GM21619 (cell line): ENCODE measurements at regions not wholly inside any gene's neighbourhood (a gene's known extent, or its start where the extent isn't known, plus 50 kb on each side); places are given as distances from the start of the nearest gene placed in this dataset.
"Not testable (repeated sequence)": the region's sequence is repeated elsewhere in the genome, so short reads cannot be mapped to it uniquely, and the experiment has no call there.

Experiments
- ATAC-seq: cut with Tn5 transposase; IDR thresholded peaks from one replicate; pipeline ENCODE4 v1.9.1; 2021; ENCODE audit not compliant: unreplicated experiment

DNA sequence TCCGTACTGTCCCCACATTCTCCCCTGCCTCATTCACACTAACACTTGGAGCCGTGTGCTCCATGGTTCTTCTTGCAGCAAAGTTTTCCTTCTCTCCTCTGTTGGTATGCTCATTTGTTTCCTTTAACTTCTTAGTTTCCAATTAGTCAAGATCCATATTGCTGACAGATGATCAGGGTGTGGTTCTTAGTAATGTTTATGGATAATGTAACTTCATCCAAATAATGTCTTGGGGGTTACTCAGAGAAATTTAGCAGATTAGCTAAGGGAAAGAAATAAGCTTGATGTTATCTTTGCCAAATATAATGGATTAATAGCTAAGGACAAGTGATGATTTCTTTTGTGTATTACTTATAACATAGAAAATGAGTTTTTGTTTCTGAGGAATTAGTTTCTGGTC, 174.4 kb downstream of the NUFIP1 start:
- no peak for ATAC-seq

DNA sequence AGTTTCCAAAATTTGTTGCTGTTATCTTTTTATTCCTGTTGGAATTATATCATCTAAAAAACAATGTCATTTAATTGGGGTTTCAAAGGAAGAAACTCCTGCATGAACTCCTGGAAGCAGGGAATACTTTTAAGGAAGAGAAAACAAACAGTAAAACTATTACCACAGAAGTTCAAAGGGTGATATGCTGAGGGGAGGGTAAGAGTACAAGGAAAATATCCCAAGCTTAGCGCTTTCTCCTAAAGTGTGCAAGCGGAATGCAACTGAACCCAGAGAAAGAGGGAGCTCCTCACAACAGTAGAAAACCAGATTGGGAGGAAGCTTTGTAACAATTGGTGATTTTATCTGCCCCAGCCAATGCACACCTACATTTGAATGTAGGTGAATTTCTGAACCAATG, 175.1 kb downstream of the NUFIP1 start:
- ATAC-seq, result no peak

DNA sequence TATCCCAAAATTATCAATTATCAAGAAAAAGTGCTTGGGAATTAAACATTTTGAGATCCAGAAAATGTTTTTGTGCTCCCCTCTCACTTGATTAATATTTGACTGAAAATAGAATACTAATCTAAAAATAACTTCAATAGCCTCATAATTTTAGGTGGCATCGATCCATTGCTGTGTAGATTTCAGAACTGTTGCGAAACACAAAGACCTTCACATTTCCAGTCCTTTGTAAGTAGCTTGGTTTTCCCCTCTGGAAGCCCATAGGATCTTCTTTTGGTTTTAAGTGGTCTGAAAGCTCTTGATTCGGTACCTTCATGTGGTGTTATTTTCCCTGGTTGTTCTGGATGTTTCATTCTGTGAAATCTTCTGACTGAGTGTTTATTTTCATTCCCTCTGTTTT, 176.5 kb downstream of the NUFIP1 start:
- ATAC-seq, result no peak

DNA sequence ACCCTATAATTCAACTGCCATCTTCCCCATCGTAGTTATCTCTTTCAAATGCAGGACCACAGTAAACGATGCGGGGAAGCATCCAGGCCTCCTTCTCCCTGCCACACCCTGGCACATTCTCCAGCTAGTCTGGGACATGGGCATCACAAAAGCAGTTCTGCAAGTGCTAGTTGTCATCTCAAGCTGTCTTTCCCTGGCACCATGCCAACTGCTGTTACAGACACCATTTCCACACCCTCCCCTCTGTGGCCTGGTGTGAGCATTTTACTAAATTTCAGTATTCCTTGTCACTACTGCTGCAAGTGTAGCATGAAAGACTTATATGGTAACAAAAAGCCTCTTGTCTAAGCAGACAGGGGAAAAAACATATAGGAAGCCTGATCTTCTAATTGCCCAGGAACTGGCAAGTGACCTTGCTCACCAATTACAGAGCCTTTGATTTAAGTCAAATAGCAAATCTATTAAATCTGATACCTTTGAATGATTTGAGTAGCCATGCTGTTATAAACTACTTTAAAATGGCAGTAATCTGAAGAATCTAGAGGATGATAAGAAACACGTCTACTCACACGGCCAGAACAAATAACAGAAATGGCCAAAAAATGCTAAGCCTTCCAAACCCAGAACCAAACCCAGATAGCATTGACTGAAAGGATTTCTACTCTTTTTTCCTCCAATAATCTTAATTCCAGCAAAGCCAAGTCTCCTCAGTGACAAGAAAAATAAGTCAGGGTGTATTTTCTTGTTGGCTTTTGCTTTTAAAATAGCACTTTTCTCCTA, 179.0 kb downstream of the NUFIP1 start:
- no peak for ATAC-seq

DNA sequence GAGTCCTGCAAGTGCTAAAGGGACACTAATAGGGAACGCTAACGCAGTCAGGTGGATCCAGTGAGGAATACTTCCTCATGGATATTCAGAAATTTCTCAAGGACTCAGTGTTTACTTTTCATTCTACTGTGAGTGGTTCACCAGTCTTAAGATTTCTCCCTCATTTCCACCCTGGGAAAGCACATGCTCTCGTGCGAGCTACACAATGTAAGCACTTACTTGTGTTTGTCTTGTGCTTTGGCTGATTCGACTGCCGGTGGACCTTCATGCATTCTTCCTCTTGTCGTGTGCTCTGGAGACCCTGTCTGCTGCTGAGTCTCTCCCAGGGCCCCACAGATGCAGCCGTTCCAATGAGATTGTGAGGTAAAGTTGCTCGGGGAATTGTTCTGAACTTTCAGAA, 180.1 kb downstream of the NUFIP1 start:
- ATAC-seq, result no peak

DNA sequence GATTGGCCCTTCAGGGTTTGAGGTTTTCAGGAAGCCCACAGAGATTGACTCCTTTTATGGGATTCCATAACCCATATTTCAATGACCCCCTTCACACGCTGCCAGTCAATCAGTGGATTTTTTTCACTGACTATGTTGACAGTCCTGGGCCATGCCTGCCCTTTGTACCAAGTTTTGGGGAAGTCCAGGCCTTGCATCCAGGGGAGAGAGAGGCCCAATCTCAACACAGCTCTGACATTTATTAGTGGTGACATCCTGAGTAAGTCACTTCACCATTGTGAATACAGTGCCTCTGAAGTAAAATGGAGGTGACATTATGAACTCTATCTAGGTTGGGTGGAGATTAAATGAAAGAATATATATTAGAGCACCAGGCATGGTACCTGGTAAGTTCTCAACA, 181.1 kb downstream of the NUFIP1 start:
- no peak for ATAC-seq

DNA sequence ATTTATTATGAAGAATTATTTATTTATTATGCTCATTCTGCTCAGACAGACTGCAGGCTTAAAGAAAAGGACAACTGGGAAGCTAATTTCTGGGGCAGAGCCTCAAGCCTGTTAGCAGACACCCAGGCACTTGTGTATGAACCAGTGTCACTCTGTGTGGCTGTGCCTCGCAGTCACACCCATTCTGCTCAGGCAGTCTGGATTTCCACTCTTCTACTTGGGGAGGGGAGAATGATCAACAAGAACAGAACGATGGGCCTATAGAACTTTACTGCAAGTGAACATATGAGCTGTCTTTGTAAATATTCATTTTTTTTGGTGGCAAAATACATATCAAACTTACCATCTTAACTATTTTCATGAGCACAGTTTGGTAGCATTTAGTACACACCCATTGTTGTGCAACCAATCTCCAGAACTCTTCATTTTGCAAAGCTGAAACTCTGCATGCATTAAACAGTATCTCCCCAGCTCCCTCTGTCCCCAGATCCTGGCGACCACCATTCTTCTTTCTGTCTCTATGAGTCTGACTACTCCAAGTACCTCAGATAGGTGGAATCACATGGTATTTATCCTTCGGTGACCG, 181.7 kb downstream of the NUFIP1 start:
- ATAC-seq, result no peak

DNA sequence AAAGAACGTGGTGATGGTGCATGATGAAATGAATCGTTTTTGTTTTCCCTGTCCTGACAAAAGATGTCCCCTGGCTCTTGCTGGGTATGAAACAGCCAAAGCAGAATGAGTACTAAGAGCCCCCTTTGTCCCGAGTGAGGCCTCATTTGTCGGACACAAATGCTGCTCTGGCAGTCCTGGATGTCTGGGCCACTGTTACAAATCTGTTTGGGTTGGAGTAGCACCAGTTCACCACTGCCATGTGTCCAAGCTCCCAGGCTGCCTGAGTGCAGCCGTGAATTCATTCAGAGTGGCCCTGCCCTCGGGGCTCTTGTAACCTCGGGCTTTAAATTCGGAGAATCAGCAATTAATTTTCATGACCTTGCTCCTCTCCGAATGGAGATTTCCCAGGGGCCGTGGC, 182.4 kb downstream of the NUFIP1 start:
- ATAC-seq, result no peak

DNA sequence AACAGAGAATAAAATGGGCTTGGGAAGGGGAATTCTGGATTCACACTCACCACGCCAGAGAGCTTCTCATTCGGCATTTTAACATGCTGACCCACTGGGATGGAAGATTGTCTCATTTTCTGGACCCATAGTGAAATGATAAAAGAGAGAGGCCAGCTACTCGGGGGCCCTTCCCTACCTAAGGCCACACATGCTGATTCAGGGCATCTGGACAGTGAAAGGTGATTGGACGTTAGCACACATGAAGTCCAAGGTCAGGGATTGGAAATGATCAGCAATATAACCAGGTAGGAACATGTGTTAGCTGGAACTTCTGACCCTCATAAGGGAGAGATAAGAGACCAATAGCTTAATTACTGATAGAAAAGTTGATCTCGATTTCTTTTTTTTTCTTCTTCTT, 183.7 kb downstream of the NUFIP1 start:
- ATAC-seq, result no peak

DNA sequence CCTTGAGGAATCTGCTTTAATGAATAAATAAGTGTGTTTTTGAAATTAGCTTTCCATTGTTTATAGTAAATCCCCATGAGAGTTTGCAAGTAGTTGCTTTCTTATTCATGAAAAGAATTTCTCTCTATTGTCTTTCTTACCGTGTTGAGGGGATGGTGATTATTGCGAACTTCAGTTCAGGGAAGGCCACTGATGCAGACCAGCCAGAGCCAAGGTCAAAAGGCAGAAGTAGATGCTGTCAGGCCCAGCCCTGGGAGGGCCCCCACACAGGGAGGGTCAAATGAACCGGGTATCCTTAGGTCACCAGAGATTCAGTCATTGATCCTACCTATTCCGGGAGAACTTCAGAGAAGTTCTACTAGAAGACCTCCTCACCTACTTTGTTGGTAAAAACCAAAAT, 185.9 kb downstream of the NUFIP1 start:
- no peak for ATAC-seq

DNA sequence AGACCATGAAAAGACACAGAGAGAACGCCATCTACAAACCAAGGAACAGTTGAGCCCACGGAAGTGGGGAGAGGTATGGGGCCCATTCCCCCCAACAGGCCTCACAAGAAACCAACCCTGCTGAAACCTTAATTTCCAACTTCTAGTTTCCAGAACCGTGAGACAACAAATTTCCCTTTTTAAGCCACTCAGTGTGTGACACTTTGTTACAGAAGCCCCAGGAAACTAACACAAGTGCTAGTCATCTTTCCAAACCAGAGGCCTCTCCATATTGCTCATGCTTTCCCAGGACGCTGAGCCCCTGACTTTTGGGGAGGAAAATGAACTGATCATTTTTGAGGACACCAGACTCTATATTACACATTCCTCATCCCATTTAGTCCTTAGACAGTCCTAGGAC, 186.8 kb downstream of the NUFIP1 start:
- no peak for ATAC-seq

DNA sequence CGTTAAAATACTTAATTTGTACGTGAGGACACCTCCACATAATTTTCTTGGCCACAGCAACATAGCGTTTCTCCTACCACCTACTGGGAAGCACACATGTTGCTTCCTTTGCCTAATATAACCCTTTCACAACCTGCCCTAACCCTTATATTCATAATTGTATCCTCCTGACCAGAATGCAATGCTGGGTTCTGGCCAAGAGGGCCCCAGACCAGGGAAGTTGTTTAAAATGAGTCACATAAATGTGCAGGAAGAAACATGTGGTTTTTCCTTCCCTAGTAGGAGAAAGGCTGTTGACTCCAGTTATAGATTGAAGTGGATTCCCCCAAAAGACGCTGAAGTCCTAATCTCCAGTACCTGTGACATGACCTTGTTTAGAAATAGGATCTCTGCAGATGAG, 187.3 kb downstream of the NUFIP1 start:
- ATAC-seq, result no peak

DNA sequence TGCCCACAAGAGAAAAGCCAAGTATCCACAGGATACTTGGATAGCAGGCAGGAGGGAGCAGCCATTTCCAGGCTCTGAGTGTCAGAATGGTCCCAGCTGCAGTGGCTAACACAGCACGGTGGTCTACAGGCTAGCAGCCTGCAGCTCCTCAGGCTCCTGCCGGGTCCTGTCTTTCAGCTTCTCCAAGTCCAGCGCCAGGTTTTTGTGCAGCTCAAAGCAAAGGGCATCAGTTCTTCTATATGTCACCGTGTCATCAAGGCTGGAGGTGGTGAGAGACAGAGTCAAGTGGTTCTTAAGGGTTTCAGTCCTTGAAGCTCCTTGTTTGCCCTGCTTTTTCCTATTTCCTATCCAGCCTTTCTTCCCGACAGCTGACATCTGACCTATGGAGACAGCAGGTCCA, 188.6 kb downstream of the NUFIP1 start:
- ATAC-seq, result no peak

DNA sequence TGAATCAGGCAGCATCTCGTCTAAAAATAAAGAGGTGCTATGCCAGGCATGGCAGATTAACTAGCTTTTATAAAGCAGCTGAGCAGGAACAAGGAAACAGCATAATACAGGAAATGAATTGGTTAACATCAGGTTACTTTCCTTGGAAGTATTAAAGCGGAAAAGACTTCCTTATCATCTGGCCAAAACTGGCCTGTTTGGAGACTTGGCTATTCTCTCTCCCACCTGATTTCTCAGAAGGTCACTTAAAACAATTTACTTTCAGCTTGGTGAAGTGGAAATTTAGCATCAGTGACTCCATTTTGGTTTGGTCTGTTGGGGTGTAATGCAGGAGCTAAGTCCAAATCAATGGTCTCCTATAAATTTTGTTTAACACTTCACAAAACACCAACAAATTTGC, 191.6 kb downstream of the NUFIP1 start:
- ATAC-seq, result no peak

DNA sequence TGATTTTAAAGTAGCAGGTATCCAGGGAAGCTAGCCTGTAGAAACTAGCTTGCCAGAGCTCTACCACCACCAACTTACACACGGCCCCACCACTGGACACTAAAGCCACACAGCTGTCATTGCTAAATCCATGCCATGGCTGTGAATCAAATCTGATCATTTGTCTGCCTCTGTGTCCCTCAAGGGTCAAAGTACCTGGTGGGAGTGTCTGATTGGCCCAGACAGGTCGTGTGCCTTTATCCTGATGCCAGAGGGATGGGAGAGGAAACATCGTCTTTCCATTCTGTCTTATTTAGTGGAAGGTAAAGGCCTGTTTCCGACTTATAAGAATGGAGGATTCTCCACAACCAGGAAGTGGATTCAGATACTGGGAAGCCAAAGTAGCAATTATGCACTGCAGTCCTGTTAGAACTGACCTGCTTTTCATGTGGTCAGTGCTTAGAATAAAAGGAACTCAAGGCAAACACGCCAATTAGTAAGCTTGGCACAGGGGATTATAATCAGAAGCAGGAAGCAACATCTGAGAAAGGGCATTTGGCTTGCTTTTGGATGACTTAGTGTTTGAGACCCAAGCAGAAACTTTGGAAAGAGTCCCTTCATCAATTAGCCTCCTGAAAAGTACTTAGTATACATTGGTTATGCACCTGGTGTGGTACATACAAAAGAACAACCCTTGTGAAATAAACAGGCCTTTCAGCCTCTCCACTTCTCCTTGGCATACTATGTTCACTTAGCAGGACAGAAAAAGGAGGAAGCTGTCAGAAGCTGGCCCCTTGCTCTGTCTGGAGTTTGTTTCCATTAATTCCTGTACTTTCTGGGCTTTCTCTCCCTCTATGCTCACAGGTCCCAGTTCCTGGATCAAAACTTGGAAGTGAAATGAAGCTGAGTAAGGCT, 192.4 kb downstream of the NUFIP1 start:
- no peak for ATAC-seq

DNA sequence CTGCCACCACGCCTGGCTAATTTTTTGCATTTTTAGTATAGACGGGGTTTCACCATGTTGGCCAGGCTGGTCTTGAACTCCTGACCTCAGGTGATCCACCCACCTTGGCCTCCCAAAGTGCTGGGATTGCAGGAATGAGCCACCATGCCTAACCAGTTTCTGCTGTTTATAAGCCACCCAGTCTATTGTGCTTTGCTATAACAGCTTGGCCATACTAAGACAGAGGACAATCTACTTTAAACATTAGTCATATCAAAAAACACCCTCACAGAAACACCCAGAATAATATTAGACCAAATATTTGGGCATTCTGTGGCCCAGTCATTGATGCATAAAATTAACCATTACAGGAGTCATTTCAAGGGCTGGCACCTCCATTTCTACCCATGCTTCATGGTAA, 193.2 kb downstream of the NUFIP1 start:
- ATAC-seq, result not testable (repeated sequence)

DNA sequence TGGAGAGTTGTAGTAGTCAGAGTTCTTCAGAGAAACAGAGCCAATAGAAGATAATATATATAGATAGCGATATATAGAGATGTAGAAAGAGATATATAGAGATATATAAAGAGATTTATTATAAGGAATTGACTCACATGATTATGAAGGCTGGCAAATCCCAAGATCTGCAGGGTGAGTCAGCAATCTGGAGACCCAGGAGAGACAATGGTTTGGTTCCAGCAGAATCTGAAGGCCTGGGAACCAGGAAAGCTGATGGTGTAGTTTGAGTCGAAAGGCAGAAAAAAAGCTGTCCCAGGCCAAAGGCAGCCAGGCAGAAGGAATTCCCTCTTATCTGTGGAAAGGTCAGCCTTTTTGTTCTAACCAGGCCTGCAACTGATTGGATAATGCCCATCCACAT, 194.1 kb downstream of the NUFIP1 start:
- ATAC-seq, result no peak

DNA sequence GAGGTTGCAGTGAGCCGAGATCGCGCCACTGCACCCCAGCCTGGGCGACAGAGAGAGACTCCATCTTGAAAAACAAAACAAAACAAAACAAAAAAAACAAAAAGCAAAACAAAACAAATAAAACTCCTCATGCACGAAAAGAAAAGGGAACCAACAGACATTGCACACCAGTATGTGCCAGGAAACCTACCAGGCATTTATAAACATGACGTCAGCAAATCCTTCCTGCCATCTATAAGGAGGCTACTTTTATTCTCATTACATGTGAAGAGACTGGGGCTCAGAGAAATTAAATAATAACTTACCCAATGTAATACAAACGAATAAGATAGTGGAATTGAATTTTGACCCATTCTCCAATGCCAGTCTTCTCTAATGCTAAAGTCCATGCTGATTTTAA, 197.2 kb downstream of the NUFIP1 start:
- ATAC-seq, result no peak

DNA sequence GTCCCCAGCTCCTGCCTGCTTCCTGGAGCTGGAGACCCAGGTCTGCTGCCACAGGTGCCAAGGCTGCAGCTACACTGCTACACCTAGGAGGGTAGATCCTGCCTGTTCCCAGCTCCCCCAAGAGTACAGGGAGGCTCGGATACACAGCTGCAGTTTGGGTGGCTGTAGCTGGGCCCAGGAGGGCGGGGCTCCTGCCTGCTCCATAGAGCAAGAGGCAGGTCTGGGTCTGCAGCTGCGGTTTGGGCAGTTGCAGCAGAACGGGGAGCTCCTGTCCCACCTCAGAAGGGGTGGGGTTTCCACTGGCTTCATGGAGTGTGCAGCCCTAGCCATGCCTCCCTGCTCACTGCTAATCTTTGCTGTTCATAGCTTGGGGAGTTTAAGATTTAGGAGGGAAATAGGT, 199.0 kb downstream of the NUFIP1 start:
- no peak for ATAC-seq

DNA sequence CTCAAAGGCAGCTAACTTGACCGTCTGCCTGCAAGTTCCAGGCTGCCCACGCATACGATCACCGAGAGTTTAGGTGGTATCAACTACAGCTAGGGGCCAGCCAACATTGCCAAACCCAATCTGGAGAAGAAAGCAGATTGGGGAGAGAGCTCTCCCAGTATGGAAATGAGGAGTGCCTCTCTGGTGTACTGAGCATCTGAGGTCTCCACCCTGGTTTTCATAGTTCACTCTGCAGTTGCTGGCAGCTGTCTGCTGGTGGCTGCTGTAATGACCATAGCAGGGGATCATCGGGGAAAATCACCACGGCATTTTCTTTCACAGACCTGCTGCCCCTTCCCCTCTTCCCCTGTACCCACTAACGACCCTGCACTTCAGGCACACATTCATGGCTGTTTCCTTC, 201.7 kb downstream of the NUFIP1 start:
- ATAC-seq, result no peak

DNA sequence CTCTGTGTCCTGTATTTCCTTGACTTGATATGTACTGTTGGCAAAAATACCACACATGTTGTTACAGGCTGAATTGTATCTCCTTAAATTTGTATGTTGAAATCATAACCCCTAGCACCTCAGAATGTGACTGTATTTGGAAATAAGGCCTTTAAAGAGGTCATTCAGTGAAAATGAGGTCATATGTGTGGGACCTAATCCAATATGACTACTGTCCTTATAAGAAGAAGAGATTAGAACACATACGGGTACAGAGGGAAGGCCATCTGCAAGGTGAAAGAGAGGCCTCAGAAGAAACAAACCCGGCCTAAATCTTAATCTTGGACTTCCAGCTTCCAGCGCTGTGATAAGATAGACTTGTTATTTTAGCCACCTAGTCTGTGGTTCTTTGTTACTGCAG, 202.5 kb downstream of the NUFIP1 start:
- no peak for ATAC-seq

DNA sequence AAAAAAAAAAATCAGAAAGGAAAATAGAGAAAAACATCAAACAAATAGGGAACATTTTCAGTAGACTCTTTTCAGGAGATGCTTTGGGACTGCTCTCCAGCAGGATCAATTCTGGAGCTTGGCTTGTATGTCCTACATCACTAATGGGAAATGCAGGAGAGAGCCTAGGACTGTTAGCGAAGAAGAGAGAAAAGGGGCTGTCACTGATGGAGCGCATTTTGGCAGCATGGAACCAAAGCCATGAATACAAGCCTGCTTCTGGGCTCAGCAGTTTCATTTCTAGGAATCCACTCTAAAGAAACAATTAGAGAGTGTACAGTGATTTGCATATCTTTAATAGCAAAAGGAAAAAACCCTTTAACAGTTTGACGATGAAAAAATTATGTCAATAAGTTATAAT, 203.9 kb downstream of the NUFIP1 start:
- no peak for ATAC-seq
